ENCODE measurements at regions not wholly inside any gene's neighbourhood (a gene's known extent, or its start where the extent isn't known, plus 50 kb on each side); places are given as distances from the start of the nearest gene placed in this dataset.
"Not testable (repeated sequence)": the region's sequence is repeated elsewhere in the genome, so short reads cannot be mapped to it uniquely, and the experiment has no call there.

DNA sequence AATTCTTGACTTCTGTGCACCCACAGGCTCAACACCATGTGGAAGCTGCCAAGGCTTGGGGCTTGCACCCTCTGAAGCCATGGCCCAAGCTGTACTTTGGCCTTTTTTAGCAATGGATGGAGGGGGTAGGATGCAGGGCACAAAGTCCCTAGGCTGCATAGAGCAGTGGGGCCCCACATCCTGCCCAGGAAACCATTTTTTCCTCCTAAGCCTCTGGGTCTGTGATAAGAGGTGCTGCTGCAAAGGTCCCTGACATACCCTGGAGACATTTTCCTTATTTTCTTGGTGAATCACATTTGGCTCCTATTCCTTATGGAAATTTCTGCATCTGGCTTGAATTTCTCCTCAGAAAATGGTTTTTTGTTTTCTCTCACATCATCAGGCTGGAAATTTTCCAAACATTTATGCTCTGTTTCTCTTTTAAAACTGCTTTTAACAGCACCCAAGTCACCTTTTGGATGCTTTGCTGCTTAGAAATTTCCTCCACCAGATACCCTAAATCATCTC is 482.7 kb upstream of the TLE4 start:
- TF ChIP-seq TARDBP (IDR thresholded peaks at IDR 0.05): no peak
- no peak for TF ChIP-seq FOXM1 (IDR thresholded peaks at IDR 0.05; ENCODE audit: borderline replicate concordance)
- TF ChIP-seq BHLHE40 (IDR thresholded peaks at IDR 0.05; ENCODE audit: borderline replicate concordance): no peak
- POLR2A ChIA-PET: no interaction called here
- CTCF ChIA-PET: no interaction called here

DNA sequence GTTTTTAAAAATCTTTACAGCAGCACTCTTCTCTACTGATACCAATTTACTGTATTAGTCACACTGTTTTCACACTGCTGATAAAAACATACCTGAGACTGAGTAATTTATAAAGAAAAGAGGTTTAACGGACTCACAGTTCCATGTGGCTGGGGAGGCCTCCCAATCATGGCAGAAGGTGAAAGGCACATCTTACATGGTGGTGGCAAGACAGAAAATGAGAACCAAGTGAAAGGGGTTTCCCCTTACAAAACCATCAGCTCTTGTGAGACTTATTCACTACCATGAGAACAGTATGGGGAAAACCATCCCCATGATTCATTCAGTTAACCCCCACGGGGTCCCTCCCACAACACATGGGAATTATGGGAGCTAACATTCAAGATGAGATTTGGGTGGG is 481.9 kb upstream of the TLE4 start:
- POLR2A ChIA-PET; DNase-seq (ENCODE audit: extremely low spot score); CTCF ChIA-PET: not testable (repeated sequence)

More for the DNA sequence above, 482.7 kb upstream of the TLE4 start:
- no peak for DNase-seq (ENCODE audit: extremely low spot score)

DNA sequence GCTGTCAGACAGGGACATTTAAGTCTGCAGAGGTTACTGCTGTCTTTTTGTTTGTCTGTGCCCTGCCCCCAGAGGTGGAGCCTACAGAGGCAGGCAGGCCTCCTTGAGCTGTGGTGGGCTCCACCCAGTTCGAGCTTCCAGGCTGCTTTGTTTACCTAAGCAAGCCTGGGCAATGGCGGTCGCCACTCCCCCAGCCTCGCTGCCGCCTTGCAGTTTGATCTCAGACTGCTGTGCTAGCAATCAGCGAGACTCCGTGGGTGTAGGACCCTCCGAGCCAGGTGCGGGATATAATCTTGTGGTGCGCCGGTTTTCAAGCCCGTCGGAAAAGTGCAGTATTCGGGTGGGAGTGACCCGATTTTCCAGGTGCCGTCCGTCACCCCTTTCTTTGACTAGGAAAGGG is 468.5 kb upstream of the TLE4 start:
- DNase-seq (ENCODE audit: extremely low spot score); CTCF ChIA-PET: not testable (repeated sequence)

DNA sequence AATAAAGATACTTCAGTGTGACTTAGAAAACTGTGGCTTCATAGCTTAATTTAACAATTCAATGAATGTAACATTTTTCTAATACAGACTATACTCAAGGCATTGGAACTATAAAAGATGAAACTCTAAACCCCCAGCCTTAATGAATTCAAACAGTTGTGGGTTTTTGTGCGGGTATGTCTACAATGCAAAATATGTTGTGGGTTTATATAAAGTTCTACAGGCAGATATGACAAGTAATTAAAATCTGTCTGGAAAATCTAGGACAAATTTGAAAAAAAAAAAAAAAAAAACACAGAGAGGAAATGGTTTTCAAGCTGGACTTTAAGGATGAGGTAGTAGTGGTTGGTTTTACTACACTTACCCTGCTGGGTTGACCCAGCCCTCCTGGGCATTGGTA is 467.5 kb upstream of the TLE4 start:
- TF ChIP-seq ZNF384 (IDR thresholded peaks at IDR 0.05) (no peak), TARDBP (IDR thresholded peaks at IDR 0.05) (no peak), NFRKB (IDR thresholded peaks at IDR 0.05) (no peak), LEF1 (IDR thresholded peaks at IDR 0.05; ENCODE audit: borderline replicate concordance) (no peak)
- DNase-seq (ENCODE audit: extremely low spot score): no peak
- POLR2A ChIA-PET: no interaction called here
- CTCF ChIA-PET: no interaction called here

More for the DNA sequence above, 468.5 kb upstream of the TLE4 start:
- POLR2A ChIA-PET: not testable (repeated sequence)

DNA sequence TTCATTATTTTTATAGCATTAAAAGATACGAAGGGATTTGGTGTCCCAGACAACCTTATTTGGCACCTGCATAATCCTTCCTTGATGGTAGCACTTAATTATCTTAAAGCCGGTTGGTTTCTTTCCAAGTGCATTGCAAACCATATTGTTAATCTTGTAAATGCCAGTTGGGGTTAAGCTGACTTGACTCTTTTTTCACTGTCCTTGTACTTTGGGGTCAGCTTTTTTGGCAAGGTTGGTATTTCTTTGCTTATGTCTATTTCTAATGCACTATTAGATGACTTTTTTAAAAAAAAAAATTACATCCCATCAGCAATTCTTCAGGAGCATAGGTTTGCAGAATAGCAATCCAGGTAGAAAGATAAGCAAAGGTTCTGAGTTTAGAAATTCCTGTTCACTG is 466.8 kb upstream of the TLE4 start:
- no peak for DNase-seq (ENCODE audit: extremely low spot score)
- CTCF ChIA-PET: no interaction called here
- TF ChIP-seq HDGF (IDR thresholded peaks at IDR 0.05; ENCODE audit: borderline replicate concordance) (no peak), CTBP1 (IDR thresholded peaks at IDR 0.05; ENCODE audit: borderline replicate concordance) (no peak), FOXM1 (IDR thresholded peaks at IDR 0.05; ENCODE audit: borderline replicate concordance) (no peak)
- TF ChIP-seq, protein P1, sequence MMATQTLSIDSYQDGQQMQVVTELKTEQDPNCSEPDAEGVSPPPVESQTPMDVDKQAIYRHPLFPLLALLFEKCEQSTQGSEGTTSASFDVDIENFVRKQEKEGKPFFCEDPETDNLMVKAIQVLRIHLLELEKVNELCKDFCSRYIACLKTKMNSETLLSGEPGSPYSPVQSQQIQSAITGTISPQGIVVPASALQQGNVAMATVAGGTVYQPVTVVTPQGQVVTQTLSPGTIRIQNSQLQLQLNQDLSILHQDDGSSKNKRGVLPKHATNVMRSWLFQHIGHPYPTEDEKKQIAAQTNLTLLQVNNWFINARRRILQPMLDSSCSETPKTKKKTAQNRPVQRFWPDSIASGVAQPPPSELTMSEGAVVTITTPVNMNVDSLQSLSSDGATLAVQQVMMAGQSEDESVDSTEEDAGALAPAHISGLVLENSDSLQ (IDR thresholded peaks at IDR 0.05): no peak
- POLR2A ChIA-PET: no interaction called here

DNA sequence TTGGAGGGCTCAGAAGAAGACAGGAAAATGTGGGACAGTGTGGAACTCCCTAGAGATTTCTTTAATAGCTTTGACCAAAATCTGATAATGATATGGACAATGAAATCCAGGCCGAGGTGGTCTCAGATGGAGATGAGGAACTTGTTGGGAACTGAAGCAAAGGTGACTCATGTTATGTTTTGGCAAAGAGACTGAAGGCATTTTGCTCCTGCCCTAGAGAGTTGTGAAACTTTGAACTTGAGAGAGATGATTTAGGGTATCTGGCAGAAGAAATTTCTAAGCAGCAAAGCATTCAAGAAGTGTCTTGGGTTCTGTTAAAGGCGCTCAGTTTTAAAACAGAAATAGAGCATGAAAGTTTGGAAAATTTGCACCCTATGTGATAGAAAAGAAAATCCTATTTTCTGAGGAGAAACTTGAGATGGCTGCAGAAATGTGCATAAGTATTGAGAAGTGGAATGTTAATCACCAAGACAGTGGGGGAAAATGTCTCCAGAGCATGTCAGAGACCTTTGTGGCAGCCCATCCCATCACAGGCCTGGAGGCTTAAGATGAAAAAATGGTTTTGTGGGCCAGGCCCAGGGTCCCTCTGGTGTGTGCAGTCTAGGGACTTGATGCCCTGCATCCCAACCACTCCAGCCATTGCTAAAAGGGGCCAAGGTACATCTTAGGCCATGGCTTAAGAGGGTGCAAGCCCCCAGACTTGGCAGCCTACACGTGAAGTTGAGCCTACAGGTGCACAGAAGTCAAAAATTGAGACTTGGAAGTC is 463.7 kb upstream of the TLE4 start:
- ChIA-PET POLR2A (no interaction called here), CTCF (no interaction called here)
- TF ChIP-seq NFRKB (IDR thresholded peaks at IDR 0.05) (no peak), L3MBTL2 (conservative IDR thresholded peaks at IDR 0.05) (no peak), BHLHE40 (IDR thresholded peaks at IDR 0.05; ENCODE audit: borderline replicate concordance) (no peak), LEF1 (IDR thresholded peaks at IDR 0.05; ENCODE audit: borderline replicate concordance) (no peak), TARDBP (IDR thresholded peaks at IDR 0.05) (no peak), FOXM1 (IDR thresholded peaks at IDR 0.05; ENCODE audit: borderline replicate concordance) (no peak), ZNF384 (IDR thresholded peaks at IDR 0.05) (no peak), CTBP1 (IDR thresholded peaks at IDR 0.05; ENCODE audit: borderline replicate concordance) (no peak), FOXK2 (IDR thresholded peaks at IDR 0.05) (no peak), SUZ12 (IDR thresholded peaks at IDR 0.05) (no peak), ELF4 (IDR thresholded peaks at IDR 0.05) (no peak), HDGF (IDR thresholded peaks at IDR 0.05; ENCODE audit: borderline replicate concordance) (no peak), SP1 (IDR thresholded peaks at IDR 0.05) (no peak), ARNT (IDR thresholded peaks at IDR 0.05) (no peak)
- TF ChIP-seq, protein P1 (IDR thresholded peaks at IDR 0.05): no peak
- DNase-seq (ENCODE audit: extremely low spot score): no peak

DNA sequence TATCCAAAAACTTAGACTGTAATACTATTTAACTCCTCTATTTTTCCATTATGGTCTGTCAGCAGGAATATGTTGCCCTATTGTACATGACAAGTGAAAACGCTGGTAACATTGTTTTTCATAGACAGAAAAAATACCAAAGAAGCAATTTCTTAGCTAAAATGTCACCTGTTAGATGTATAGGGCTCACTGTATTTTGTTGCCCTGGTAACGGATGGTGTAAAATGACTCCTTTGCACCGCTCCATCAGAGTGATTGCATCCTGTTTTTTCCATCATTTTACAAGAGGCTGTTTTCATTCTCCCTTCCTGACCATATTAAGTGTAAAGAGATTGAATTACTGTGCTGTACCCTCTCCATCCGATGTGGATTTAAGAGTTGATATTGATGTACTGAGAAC is 460.1 kb upstream of the TLE4 start:
- DNase-seq (ENCODE audit: extremely low spot score): no peak
- POLR2A ChIA-PET: no interaction called here
- TF ChIP-seq, protein P1 (IDR thresholded peaks at IDR 0.05): no peak
- CTCF ChIA-PET: no interaction called here

DNA sequence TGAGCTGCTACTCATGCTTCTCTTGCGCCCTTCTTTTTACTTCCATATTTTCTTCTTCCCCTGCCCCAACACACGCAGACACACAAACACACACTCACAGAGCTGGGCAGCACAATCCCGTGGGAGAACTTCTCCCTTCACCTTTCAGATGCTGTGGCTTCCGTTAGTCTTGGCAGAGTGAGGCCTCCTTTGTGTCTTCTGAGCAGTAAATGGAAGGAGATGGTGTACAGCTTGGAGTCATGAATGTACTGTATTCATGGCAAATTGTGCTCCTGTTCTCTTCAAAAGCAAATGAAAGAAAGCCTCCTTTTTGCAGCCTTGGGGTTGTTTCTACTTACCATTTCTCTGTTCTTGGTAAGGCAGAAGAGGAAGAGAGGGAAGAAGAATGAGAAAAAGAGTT is 456.6 kb upstream of the TLE4 start:
- no peak for TF ChIP-seq FOXK2 (IDR thresholded peaks at IDR 0.05)
- TF ChIP-seq ARNT (IDR thresholded peaks at IDR 0.05): no peak
- TF ChIP-seq BHLHE40 (IDR thresholded peaks at IDR 0.05; ENCODE audit: borderline replicate concordance): no peak
- no peak for TF ChIP-seq ZNF384 (IDR thresholded peaks at IDR 0.05)
- TF ChIP-seq SUZ12 (IDR thresholded peaks at IDR 0.05): no peak
- no peak for TF ChIP-seq LEF1 (IDR thresholded peaks at IDR 0.05; ENCODE audit: borderline replicate concordance)
- no peak for TF ChIP-seq L3MBTL2 (conservative IDR thresholded peaks at IDR 0.05)
- TF ChIP-seq FOXM1 (IDR thresholded peaks at IDR 0.05; ENCODE audit: borderline replicate concordance): no peak
- no peak for TF ChIP-seq ELF4 (IDR thresholded peaks at IDR 0.05)
- TF ChIP-seq TARDBP (IDR thresholded peaks at IDR 0.05): no peak
- no peak for TF ChIP-seq FOXA1 (IDR thresholded peaks at IDR 0.05)
- TF ChIP-seq NFRKB (IDR thresholded peaks at IDR 0.05): no peak
- TF ChIP-seq, protein P1 (IDR thresholded peaks at IDR 0.05): no peak
- ChIA-PET POLR2A (no interaction called here), CTCF (no interaction called here)
- no peak for DNase-seq (ENCODE audit: extremely low spot score)
